Stimulated activated naive CD8-positive, alpha-beta T cell treated with anti-CD3 and anti-CD28 coated beads, Interleukin-15, amount 100 ng/mL, for 72 hours (primary cell): ENCODE measurements at regions not wholly inside any gene's neighbourhood (a gene's known extent, or its start where the extent isn't known, plus 50 kb on each side); places are given as distances from the start of the nearest gene placed in this dataset.
A peak's percentile ranks its signal among the peaks of the same experiment; 100 is the strongest.
"Not testable (repeated sequence)": the region's sequence is repeated elsewhere in the genome, so short reads cannot be mapped to it uniquely, and the experiment has no call there.

ENCODE experiments used
- ATAC-seq: fragments of 150-1000 bp; cut with Tn5 transposase; 2 replicates; pipeline ENCODE4 v1.10.0; 2021; ENCODE audit warnings: mild to moderate bottlenecking, moderate library complexity
- DNase-seq, 2 donors: peaks; one replicate each; pipeline ENCODE4 v3.0.0; 2021 to 2022
- H3K27ac Mint-ChIP-seq, 2 donors: one replicate each; pipeline ENCODE4 v1.8.0; 2022; ENCODE audit warnings: mild to moderate bottlenecking in 2 of 2, mixed read lengths in 2 of 2, moderate library complexity in 2 of 2
- H3K27me3 Mint-ChIP-seq: one replicate; pipeline ENCODE4 v1.8.0; 2022; ENCODE audit warnings: mixed read lengths
- H3K4me1 Mint-ChIP-seq: one replicate; pipeline ENCODE4 v1.8.0; 2022; ENCODE audit warnings: mild to moderate bottlenecking, mixed read lengths
- H3K4me3 Mint-ChIP-seq, 2 donors: one replicate each; pipeline ENCODE4 v1.8.0; 2022; ENCODE audit warnings: mild to moderate bottlenecking in 2 of 2, mixed read lengths in 2 of 2, moderate library complexity in 1 of 2
- H3K9me3 Mint-ChIP-seq, 2 donors: one replicate each; pipeline ENCODE4 v1.8.0; 2022; ENCODE audit warnings: mixed read lengths in 2 of 2

DNA sequence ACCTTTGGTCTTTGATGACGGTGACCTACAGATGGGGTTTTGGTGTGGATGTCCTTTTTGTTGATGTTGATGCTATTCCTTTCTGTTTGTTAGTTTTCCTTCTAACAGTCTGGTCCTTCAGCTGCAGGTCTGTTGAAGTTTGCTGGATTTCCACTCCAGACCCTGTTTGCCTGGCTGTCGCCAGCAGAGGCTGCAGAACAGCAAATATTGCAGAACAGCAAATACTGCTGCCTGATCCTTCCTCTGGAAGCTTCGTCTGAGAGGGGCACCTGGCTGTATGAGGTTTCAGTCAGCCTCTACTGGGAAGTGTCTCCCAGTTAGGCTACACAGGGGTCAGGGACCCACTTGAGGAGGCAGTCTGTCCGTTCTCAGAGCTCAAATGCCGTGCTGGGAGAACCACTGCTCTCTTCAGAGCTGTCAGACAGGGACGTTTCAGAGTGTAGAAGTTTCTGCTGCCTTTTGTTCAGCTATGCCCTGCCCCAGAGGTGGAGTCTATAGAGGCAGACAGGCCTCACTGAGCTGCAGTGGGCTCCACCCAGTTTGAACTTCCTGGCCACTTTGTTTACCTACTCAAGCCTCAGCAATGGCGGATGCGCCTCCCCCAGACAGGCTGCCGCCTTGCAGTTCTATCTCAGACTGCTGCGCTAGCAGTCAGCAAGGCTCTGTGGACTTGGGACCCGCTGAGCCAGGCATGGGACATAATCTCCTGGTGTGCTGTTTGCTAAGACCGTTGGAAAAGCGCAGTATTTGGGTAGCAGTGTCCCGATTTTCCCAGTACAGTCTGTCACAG lies 156.4 kb upstream of the NR3C2 start:
- H3K27ac Mint-ChIP-seq, H3K4me3 Mint-ChIP-seq, H3K27me3 Mint-ChIP-seq, H3K4me1 Mint-ChIP-seq, DNase-seq, ATAC-seq: not testable (repeated sequence)
- peaks cover 49 to 56% of the 10 kb centered on the region in 2 donors for H3K9me3 Mint-ChIP-seq

DNA sequence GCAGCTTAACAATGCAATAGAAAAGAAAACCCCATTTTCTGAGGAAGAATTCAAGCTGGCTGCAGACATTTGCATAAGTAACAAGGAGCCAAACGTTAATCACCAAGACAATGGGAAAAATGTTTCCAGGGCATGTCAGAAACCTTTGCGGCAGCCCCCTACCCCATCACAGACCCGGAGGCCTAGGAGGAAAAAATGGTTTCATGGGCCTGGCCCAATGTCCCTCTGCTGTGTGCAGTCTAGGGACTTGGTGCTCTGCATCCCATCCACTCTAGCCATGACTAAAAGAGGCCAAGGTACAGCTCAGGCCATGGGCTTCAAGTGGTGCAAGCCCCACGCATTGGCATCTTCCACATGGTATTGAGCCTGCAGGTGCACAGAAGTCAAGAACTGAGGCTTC lies 147.0 kb upstream of the NR3C2 start:
- H3K4me3 Mint-ChIP-seq, result no peak overlapping the region
- H3K27me3 Mint-ChIP-seq, result no peaks in the 10 kb centered on the region
- peaks cover 34 to 59% of the 10 kb centered on the region in 2 donors for H3K9me3 Mint-ChIP-seq
- H3K4me1 Mint-ChIP-seq, result no peaks in the 10 kb centered on the region
- ATAC-seq (no peak), DNase-seq (no peak)
- no peak overlapping the region for H3K27ac Mint-ChIP-seq

DNA sequence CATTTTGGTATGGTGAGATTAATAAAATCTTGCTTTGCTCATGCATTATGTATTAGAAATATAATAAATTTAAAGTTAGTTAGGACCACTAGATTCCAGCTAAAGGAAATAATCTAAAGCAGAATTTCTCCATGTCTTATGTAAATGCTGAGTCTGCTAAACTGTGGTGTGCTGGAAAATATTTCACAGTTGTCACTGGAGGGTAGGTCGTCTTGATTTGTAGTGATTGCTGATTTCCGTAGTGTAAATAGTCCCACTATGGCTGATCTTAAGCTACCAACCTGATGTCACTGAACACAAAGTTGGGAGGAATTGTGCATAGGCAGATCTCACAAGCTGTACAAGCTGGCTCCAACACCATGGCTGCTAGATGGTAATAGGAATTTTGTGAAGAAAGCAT lies 133.4 kb upstream of the NR3C2 start:
- no peak overlapping the region for H3K27ac Mint-ChIP-seq

DNA sequence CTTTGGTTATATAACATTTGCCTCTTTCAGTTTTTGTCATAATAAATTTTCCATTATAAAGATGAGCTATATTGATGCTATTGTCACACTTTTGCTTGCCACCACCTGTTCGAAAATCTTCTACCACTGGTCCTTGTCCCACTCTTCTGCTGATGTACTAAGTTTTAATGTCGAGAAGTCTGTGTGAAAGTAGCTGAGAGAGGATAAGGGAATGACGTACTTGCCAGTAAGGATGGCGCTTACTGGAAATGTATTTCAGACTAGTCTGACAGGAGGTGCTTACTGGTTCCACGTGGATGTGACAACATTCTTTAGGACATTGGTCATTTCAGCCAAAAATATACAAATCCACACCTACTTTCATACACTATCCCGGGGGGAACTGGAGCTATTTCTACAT lies 132.7 kb upstream of the NR3C2 start:
- H3K9me3 Mint-ChIP-seq, result peaks cover 0 to 1% of the 10 kb centered on the region in 2 donors
- H3K4me1 Mint-ChIP-seq, result no peaks in the 10 kb centered on the region
- no peak overlapping the region for H3K27ac Mint-ChIP-seq
- DNase-seq (no peak), ATAC-seq (no peak)
- H3K4me3 Mint-ChIP-seq, result no peak overlapping the region
- no peaks in the 10 kb centered on the region for H3K27me3 Mint-ChIP-seq

More for the DNA sequence above, 133.4 kb upstream of the NR3C2 start:
- DNase-seq, result no peak
- no peak overlapping the region for H3K4me3 Mint-ChIP-seq
- H3K9me3 Mint-ChIP-seq, result no peaks in the 10 kb centered on the region
- no peaks in the 10 kb centered on the region for H3K4me1 Mint-ChIP-seq
- no peak for ATAC-seq
- H3K27me3 Mint-ChIP-seq, result no peaks in the 10 kb centered on the region

DNA sequence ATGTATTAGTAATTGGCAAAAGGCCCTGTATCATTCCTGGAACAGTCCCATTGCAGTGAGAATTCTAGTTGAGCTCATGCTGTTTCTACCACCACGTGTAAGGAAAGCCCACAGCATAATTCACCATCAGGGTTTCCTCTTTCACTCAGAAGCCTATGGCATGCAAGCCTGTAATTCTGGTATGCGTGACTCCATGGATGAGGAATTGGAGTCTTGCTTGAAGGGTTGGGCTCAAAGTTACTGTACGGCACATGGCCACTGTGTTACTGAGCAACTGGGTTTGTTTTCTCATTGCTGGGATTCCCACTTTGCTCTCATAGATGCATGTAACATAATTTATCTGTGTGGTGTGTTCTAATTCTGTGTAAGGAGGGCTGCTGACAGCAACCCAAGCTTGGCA lies 132.3 kb upstream of the NR3C2 start:
- ATAC-seq, result no peak
- DNase-seq, result no peak
- Mint-ChIP-seq H3K4me1 (no peaks in the 10 kb centered on the region), H3K4me3 (no peak overlapping the region), H3K27me3 (no peaks in the 10 kb centered on the region), H3K27ac (no peak overlapping the region), H3K9me3 (peaks cover 4 to 5% of the 10 kb centered on the region in 2 donors)

DNA sequence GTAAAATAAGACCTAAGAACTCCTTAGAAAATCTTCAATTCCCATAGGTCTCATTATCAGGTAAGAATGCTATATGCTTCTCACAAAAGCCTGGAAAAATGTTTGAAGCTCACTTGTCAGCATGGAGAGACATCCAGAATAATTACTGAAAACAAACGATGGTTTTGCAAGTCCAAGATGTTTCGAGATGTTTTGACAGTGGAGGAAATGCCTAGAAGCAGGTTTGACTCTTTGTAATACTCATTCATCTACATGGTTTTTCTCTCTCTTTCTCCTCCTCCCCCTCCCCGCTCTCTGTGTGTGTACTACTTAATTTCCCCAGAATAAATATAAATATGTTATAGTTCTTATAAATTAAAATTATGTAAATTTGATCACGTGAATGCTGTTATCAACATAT lies 131.9 kb upstream of the NR3C2 start:
- ATAC-seq, result no peak
- no peaks in the 10 kb centered on the region for H3K27me3 Mint-ChIP-seq
- no peak overlapping the region for H3K27ac Mint-ChIP-seq
- no peak for DNase-seq
- no peak overlapping the region for H3K4me3 Mint-ChIP-seq
- peaks cover 5 to 8% of the 10 kb centered on the region in 2 donors for H3K9me3 Mint-ChIP-seq
- no peaks in the 10 kb centered on the region for H3K4me1 Mint-ChIP-seq

DNA sequence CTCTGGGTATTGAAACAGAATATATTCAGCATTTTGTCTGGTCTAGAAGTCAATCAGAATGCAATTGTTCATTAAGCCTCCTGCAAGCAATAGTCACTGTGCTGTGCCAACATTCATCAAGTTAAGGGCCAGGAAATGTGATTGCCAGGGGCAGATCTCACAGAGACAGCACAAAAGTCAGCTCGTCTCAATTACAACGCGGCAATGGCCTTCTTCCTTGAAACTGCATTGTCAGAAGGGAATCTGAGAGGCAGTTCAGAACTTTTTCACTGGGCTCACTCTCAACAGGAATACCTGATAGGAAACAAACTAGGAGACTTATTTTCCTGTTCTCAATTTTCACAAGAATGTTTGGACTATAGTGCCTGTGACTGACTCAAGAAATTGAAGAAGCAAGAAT lies 131.1 kb upstream of the NR3C2 start:
- no peak for DNase-seq
- no peak overlapping the region for H3K4me3 Mint-ChIP-seq
- H3K9me3 Mint-ChIP-seq, result peaks cover 5 to 16% of the 10 kb centered on the region in 2 donors
- H3K4me1 Mint-ChIP-seq, result no peaks in the 10 kb centered on the region
- H3K27ac Mint-ChIP-seq, result no peak overlapping the region
- no peaks in the 10 kb centered on the region for H3K27me3 Mint-ChIP-seq
- ATAC-seq, result no peak

DNA sequence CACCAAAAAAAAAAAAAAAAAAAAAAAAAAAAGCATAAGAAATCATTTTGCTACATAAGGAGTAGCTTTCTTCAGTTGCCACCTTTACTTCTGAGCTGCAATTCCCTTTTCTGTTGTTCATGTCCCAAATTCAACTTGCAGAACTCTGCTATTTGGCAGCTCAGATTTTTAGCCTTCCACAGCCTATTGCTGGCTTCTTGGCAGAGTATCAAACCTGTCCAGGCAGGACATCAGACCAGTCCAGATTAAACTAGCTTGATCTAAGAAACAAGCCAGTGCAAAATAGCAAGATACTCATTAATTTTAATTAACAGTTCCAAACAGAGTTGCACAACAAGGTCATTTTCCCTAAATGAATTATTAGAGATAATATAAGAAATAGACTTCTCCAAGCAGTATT lies 123.6 kb upstream of the NR3C2 start:
- Mint-ChIP-seq H3K27ac (no peak overlapping the region), H3K4me3 (no peak overlapping the region), H3K9me3 (peaks cover 5 to 23% of the 10 kb centered on the region in 2 donors), H3K27me3 (no peaks in the 10 kb centered on the region), H3K4me1 (no peaks in the 10 kb centered on the region)
- no peak for DNase-seq
- ATAC-seq, result no peak

DNA sequence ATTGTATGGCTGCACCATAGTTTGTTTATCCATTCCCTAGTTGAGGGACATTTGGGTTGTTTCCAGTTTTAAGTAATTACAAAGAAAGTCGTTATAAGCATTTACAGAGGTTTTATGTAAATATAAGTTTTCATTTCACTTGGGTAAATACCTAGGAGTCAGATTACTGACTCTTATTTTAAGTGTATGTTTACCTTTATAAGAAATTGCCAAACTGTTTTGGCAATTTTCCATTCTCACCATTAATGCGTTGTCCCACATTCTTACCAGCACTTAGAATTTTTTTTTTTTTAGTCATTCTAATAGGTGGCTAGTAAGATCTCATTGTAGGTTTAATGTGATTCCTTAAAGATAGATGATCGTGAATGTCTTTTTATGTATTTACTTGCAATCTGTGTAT lies 121.5 kb upstream of the NR3C2 start:
- no peaks in the 10 kb centered on the region for H3K27me3 Mint-ChIP-seq

DNA sequence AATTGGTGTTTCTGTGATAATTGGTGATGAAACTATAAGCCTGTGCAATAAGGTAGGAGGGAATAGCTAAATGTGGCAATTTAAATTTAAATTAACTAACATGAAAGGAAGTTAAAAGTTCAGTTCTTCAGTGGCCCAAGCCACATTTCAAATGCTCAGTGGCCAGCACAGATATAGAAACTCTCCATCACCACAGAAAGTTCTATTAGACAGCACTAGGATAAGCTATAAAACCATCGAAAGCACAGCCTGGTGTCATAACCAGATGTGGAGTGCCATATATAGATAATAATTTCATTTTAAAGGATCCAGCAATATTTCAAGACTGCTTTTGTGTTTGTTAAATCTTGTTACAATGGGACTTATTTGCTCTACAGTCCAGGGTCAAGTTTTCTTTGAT lies 119.3 kb upstream of the NR3C2 start:
- Mint-ChIP-seq H3K9me3 (no peaks in the 10 kb centered on the region), H3K27ac (no peak overlapping the region), H3K27me3 (no peaks in the 10 kb centered on the region), H3K4me1 (no peaks in the 10 kb centered on the region), H3K4me3 (no peak overlapping the region)
- ATAC-seq (no peak), DNase-seq (no peak)

More for the DNA sequence above, 121.5 kb upstream of the NR3C2 start:
- Mint-ChIP-seq H3K9me3 (peaks cover 0 to 12% of the 10 kb centered on the region in 2 donors), H3K4me1 (no peaks in the 10 kb centered on the region), H3K4me3 (no peak overlapping the region), H3K27ac (no peak overlapping the region)
- no peak for ATAC-seq
- no peak for DNase-seq

DNA sequence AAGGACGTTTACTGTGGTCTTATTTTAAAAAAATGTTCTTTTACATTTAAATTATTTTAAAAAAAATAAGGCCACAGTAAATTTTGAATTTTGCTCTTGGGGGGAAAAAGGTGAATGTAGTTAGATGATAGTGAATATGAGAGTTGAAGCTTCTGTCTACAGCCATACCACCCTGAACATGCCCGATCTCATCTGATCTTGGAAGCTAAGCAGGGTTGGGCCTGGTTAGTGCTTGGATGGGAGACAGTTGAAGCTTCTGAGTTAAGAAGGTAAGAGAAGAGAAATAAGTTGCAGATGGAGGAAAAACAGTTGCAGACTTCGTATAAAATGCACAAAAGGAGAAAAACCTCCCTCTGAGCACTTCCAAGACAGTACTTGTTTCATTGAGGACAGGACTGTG lies 115.6 kb upstream of the NR3C2 start:
- Mint-ChIP-seq H3K27me3 (no peaks in the 10 kb centered on the region), H3K4me3 (no peak overlapping the region), H3K27ac (no peak overlapping the region), H3K9me3 (no peaks in the 10 kb centered on the region), H3K4me1 (no peaks in the 10 kb centered on the region)
- ATAC-seq (no peak), DNase-seq (no peak)

DNA sequence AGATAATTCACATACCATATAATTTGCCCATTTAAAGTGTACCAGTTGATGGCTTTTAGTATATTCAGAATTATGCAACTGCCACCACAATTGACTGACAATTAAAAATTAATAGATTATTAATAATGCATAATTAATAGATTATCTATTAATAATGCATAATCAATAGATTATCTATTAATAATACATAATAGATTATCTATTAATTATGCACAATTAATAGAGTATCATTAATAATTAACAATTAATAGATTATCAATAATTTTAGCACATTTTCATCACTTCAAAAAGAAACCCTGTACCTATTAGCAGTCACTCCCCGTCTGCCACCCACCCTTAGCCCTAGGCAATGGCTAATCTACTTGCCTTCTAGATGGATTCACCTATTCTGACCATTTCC lies 108.6 kb upstream of the NR3C2 start:
- no peaks in the 10 kb centered on the region for H3K4me1 Mint-ChIP-seq
- no peaks in the 10 kb centered on the region for H3K27me3 Mint-ChIP-seq
- H3K27ac Mint-ChIP-seq, result no peak overlapping the region
- H3K4me3 Mint-ChIP-seq, result no peak overlapping the region
- H3K9me3 Mint-ChIP-seq, result peaks cover 0 to 3% of the 10 kb centered on the region in 2 donors
- DNase-seq (no peak), ATAC-seq (no peak)

DNA sequence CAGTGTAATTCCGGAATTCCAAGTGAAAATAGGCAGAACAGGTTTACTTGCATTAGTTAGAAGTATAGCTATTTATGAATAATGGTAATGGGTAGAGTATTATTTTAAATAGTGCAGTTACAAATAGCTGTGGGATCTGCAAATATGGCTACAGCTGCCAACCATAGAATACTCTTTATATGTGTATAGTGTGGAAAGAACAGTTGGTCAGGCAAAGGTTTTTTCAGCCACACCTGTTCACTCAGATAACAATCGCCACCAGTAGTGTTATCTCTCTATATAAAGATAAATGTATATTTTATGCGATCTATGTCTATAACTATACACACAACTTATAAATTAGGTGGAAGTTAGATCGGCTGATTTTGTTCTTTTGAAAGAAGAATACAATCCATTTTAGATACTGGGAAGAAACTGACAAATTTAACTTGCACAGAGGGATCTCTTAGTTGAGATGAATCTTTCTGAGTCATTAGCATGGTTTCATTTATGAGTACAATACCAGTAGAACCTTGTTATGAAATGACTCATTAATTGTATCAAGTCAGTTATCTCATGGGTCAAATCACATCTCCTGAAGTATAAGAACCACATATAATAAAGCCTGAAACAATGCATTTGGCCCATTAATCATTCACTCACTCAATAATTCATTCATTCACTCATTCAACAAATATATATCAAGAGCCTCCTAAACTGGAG lies 100.9 kb upstream of the NR3C2 start:
- H3K27me3 Mint-ChIP-seq, result no peaks in the 10 kb centered on the region
- peak; percentile 77 for ATAC-seq
- H3K4me1 Mint-ChIP-seq, result no peaks in the 10 kb centered on the region
- no peak overlapping the region for H3K4me3 Mint-ChIP-seq
- DNase-seq, result no peak
- peaks cover 0 to 5% of the 10 kb centered on the region in 2 donors for H3K9me3 Mint-ChIP-seq
- H3K27ac Mint-ChIP-seq, result no peak overlapping the region

DNA sequence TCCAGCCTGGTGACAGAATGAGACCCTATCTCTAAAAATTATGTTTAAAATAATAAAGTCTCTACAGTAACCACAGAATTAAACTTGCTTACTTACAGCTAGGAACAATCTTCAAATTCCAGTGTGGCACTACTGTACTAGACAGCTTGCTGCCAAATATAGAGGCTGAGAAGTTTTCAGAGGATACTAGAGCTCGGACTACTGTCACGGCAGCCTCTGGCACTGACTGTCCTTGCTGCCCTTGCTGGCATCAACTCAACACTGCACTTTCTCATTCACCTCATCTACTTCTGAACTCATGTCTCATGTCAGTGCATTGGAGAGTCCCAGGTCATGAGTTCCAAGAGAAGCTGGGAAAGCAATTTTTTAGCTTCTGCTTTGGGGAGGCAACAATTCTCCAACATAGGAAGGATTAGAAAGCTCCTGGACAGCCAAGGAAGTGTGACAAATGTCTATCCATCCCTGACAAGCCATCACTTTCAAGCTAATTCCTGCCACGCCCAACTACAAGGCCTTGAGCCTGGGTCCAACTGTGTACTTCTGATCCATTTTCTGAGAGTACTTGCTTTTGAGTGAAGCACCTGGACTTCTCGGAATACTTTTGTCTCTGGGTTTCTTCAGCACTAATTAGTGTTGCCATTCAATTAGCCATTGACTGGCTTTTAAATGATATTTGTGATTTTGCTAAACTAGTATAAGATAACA lies 98.6 kb upstream of the NR3C2 start:
- no peak overlapping the region for H3K27ac Mint-ChIP-seq
- no peaks in the 10 kb centered on the region for H3K4me1 Mint-ChIP-seq
- ATAC-seq, result no peak
- DNase-seq, result no peak
- H3K9me3 Mint-ChIP-seq, result peaks cover under 1 to 2% of the 10 kb centered on the region in 2 donors
- H3K27me3 Mint-ChIP-seq, result no peaks in the 10 kb centered on the region
- no peak overlapping the region for H3K4me3 Mint-ChIP-seq

DNA sequence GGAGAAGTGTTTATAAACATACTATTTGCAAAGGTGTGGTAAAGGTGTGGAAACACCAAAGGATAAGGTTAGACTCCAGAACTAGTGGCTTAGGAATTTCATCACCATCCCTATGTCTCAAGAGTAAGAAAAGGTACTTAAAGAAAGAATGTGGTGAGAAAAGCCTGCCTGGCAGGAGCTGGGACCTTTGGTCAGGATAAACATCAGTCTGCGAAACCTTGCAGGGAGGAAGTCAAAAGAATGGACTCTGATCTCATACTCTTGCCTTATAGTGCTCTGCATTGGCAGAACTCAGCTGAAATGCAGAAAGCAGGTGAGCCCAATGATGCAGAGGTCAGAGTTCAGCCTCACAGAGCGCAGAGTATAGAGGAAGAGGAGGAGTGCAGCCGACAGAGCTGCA lies 97.2 kb upstream of the NR3C2 start:
- H3K27me3 Mint-ChIP-seq, result no peaks in the 10 kb centered on the region
- H3K27ac Mint-ChIP-seq, result no peak overlapping the region
- DNase-seq (no peak), ATAC-seq (no peak)
- H3K9me3 Mint-ChIP-seq, result peaks cover 8 to 14% of the 10 kb centered on the region in 2 donors
- no peak overlapping the region for H3K4me3 Mint-ChIP-seq
- no peaks in the 10 kb centered on the region for H3K4me1 Mint-ChIP-seq

DNA sequence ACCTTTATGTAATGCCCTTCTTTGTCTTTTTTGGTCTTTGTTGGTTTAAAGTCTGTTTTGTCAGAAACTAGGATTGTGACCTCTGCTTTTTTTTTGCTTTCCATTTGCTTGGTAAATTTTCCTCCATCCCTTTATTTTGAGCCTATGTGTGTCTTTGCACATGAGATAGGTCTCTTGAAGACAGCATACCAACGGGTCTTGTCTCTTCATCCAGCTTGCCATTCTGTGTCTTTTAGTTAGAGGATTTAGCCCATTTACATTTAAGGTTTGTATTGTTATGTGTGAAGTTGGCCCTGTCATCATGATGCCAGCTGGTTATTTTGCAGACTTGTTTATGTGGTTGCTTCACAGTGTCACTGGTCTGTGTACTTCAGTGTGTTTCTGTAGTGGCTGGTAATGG lies 91.6 kb upstream of the NR3C2 start:
- H3K4me1 Mint-ChIP-seq, ATAC-seq, H3K4me3 Mint-ChIP-seq, DNase-seq, H3K27me3 Mint-ChIP-seq, H3K27ac Mint-ChIP-seq: not testable (repeated sequence)
- peaks cover 31 to 49% of the 10 kb centered on the region in 2 donors for H3K9me3 Mint-ChIP-seq
